ENCODE measurements at regions not wholly inside any gene's neighbourhood (a gene's known extent, or its start where the extent isn't known, plus 50 kb on each side); places are given as distances from the start of the nearest gene placed in this dataset.

DNA sequence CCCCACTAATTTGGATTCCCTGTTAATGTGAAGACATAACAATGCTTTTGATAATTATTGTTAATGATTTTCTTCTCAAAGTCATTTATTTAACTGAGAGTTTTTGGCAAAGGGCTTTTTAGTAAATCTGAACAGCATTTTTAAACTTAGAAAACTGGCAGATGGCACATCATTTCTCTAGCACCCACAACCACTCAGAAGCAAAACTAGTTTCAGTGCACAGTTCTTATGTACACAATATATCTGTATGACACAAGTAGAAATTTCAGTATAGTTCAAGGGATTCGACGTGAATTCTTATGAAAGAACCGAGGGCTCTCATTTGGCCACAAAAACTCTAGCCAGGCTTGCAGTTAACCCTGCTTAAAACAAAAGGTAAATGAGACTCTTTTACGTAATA is 231.4 kb upstream of the CDH9 start:
- in situ Hi-C loops (cut with MboI; ENCODE audit: low pct_unique_long_range_greater_than_20kb, low sequenced_read_pairs, unreplicated experiment): no loop called here
- TF ChIP-seq, protein P1, sequence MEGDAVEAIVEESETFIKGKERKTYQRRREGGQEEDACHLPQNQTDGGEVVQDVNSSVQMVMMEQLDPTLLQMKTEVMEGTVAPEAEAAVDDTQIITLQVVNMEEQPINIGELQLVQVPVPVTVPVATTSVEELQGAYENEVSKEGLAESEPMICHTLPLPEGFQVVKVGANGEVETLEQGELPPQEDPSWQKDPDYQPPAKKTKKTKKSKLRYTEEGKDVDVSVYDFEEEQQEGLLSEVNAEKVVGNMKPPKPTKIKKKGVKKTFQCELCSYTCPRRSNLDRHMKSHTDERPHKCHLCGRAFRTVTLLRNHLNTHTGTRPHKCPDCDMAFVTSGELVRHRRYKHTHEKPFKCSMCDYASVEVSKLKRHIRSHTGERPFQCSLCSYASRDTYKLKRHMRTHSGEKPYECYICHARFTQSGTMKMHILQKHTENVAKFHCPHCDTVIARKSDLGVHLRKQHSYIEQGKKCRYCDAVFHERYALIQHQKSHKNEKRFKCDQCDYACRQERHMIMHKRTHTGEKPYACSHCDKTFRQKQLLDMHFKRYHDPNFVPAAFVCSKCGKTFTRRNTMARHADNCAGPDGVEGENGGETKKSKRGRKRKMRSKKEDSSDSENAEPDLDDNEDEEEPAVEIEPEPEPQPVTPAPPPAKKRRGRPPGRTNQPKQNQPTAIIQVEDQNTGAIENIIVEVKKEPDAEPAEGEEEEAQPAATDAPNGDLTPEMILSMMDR (IDR thresholded peaks at IDR 0.05; ENCODE audit: extremely low read depth, insufficient read depth, missing control alignments): no peak
- no peak for DNase-seq (ENCODE audit: low spot score)

DNA sequence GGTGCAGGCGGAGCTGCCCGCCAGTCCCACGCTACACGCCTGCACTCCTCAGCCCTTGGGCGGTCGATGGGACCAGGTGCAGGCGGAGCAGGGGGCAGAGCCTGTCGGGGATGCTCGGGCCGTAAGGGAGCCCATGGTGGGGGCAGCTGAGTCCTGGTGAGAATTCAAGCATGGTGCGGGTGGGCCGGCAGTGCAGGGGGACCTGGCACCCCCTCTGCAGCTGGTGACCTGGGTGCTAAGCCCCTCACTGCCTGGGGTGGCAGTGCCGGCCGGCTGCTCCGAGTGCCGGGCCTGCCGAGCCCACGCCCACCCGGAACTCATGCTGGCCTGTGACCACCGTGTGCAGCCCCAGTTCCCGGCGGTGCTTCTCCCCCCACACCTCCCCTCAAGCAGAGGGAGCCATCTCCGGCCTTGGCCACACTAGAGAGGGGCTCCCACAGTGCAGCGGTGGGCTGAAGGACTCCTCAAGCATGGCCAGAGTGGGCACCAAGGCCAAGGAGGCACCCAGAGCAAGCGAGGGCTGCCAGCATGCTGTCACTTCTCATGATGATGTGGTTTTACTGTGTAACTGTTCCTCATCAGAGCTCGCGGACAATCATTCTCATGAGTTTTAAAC is 228.9 kb upstream of the CDH9 start:
- DNase-seq (ENCODE audit: low spot score): no peak
- TF ChIP-seq, protein P1 (IDR thresholded peaks at IDR 0.05; ENCODE audit: extremely low read depth, insufficient read depth, missing control alignments): no peak

DNA sequence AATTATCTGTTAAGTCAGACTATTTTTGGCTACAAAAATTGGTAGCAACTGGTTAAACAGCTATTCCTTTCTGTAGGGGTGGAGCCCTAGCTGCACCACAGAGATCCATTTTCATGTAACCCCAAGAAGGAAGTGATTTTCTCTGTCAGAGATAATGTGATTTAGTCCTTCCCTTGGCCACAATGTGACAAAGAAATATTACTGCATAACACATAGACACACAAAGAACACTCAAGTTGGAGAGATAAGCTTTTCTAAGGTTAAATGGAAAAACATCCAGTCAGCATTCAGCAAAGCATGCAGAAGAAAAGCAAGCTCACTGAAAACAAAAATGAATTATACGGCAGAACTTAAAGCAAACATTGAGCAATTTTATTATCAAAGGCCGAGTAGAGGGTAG is 227.8 kb upstream of the CDH9 start:
- DNase-seq (ENCODE audit: low spot score): no peak
- TF ChIP-seq, protein P1 (IDR thresholded peaks at IDR 0.05; ENCODE audit: extremely low read depth, insufficient read depth, missing control alignments): no peak
- in situ Hi-C loops (cut with MboI; ENCODE audit: low pct_unique_long_range_greater_than_20kb, low sequenced_read_pairs, unreplicated experiment): no loop called here

More for the DNA sequence above, 228.9 kb upstream of the CDH9 start:
- in situ Hi-C loops (cut with MboI; ENCODE audit: low pct_unique_long_range_greater_than_20kb, low sequenced_read_pairs, unreplicated experiment): no loop called here

DNA sequence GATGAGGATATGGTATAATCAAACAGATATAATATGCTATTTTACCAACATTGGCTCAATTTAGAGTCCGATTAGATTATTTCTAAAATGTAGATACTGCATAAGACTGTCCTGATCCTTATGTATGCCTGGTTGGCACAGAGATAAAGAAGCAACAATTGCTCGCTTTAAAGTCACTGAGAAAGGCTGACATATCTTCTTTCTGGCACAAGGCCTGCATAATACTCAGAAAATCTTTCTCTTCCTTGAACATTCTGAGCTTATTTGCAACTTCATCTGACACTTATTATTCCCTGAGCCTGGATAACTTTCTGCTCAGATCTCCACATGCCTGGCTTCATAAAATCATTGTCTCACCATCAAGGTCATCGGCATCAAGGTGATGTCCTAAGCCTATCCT is 219.3 kb upstream of the CDH9 start:
- TF ChIP-seq, protein P1 (IDR thresholded peaks at IDR 0.05; ENCODE audit: extremely low read depth, insufficient read depth, missing control alignments): no peak
- in situ Hi-C loops (cut with MboI; ENCODE audit: low pct_unique_long_range_greater_than_20kb, low sequenced_read_pairs, unreplicated experiment): no loop called here
- no peak for DNase-seq (ENCODE audit: low spot score)

DNA sequence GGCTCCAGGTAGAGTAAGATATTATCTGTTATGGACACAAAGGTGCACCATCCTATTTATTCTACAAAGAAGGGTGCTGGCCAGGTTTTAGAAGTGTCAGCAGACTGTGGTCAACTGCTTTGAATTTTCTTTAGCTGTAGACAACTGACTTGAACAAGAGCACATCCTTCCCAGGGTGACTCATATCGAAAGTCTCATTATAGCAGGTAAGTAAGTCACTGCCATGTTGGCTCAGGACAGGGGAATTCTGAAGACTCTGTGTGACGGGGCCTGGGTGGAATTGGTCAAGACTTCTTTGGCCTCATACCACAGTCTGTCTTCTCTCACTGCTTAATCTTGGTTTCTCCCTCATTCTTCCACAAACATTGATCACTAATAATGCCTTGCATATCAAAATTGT is 214.5 kb upstream of the CDH9 start:
- in situ Hi-C loops (cut with MboI; ENCODE audit: low pct_unique_long_range_greater_than_20kb, low sequenced_read_pairs, unreplicated experiment): no loop called here
- DNase-seq (ENCODE audit: low spot score): no peak
- TF ChIP-seq, protein P1 (IDR thresholded peaks at IDR 0.05; ENCODE audit: extremely low read depth, insufficient read depth, missing control alignments): no peak

DNA sequence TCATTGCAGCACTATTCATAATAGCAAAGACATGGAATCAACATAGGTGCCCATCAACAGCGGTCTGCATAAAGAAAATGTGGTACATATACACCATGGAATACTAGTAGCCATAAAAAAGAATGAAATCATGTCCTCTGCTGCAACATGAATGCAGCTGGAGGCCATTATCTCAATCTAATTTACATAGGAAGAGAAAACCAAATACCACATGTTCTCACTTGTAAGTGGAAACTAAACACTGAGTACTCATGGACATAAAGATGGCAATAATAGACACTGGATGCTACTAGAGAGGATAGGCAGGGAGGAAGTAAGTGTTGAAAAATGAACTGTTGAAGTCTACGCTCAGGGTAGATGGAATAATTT is 203.9 kb upstream of the CDH9 start:
- in situ Hi-C loops (cut with MboI; ENCODE audit: low pct_unique_long_range_greater_than_20kb, low sequenced_read_pairs, unreplicated experiment): no loop called here
- TF ChIP-seq, protein P1 (IDR thresholded peaks at IDR 0.05; ENCODE audit: extremely low read depth, insufficient read depth, missing control alignments): no peak
- no peak for DNase-seq (ENCODE audit: low spot score)
